Small intestine (tissue), 7 donors: ENCODE measurements at regions not wholly inside any gene's neighbourhood (a gene's known extent, or its start where the extent isn't known, plus 50 kb on each side); places are given as distances from the start of the nearest gene placed in this dataset.

Experiments used
- DNase-seq, 2 donors: peaks; one replicate each; pipeline versions ENCODE4 v3.0.0 to v3.0.0-alpha.2; 2013
- FAIRE-seq: peaks from 2 replicates; lab custom pipeline; 2012; peaks lifted over from hg19 to GRCh38; lab: Jason Lieb, UNC
- H3K27ac ChIP-seq, 3 donors: one replicate each; pipeline ENCODE4 v1.5.1; 2013; ENCODE audit warnings: low read length in 2 of 3, mild to moderate bottlenecking in 2 of 3, control low read depth in 1 of 3, inconsistent platforms in 1 of 3, low read depth in 1 of 3, moderate library complexity in 1 of 3
- H3K27me3 ChIP-seq, 3 donors: one replicate each; pipeline ENCODE4 v1.6.1; 2013; ENCODE audit warnings: low read length in 3 of 3, inconsistent platforms in 1 of 3; ENCODE audit not compliant: control insufficient read depth in 3 of 3, insufficient read depth in 3 of 3
- H3K36me3 ChIP-seq, 3 donors: one replicate each; pipeline ENCODE4 v1.6.1; 2013; ENCODE audit warnings: low read length in 3 of 3, inconsistent platforms in 1 of 3, low read depth in 1 of 3, mild to moderate bottlenecking in 1 of 3, moderate library complexity in 1 of 3; ENCODE audit not compliant: control insufficient read depth in 3 of 3, insufficient read depth in 2 of 3
- H3K4me1 ChIP-seq, 3 donors: one replicate each; pipeline ENCODE4 v1.6.1; 2013; ENCODE audit warnings: low read length in 2 of 3, inconsistent platforms in 1 of 3, low read depth in 1 of 3, mild to moderate bottlenecking in 1 of 3, moderate library complexity in 1 of 3; ENCODE audit not compliant: control insufficient read depth in 3 of 3, insufficient read depth in 2 of 3
- H3K4me3 ChIP-seq, 3 donors: one replicate each; pipeline ENCODE4 v1.5.1; 2013; ENCODE audit warnings: low read length in 3 of 3, control low read depth in 1 of 3, inconsistent platforms in 1 of 3, low read depth in 1 of 3, mild to moderate bottlenecking in 1 of 3, moderate library complexity in 1 of 3
- H3K9me3 ChIP-seq, 2 donors: one replicate each; pipeline ENCODE4 v1.6.1; 2013; ENCODE audit warnings: low read depth in 1 of 2, low read length in 1 of 2; ENCODE audit not compliant: control insufficient read depth in 2 of 2, insufficient read depth in 1 of 2
- WGBS, 3 donors: extraction: QIAGEN DNeasy Blood & Tissue Kit; methylation state at CpG; one replicate each; pipeline ENCODE4 v1.1.7; 2013; 5-methylcytosine and 5-hydroxymethylcytosine counted together
- donor health status: healthy with polysubstance abuse.
- donor health status: control.
- donor health status: control.
- donor health status: Bipolar disorder and iron deficiency.
- donor health status: healthy.

- Histone ChIP-seq H3K27ac (no peak overlapping the region), H3K9me3 (no peaks in the 10 kb centered on the region), H3K4me1 (no peaks in the 10 kb centered on the region), H3K4me3 (no peak overlapping the region), H3K27me3 (no peaks in the 10 kb centered on the region), H3K36me3 (no peaks in the 10 kb centered on the region)
- 91 to 100% (median 93%) methylated on average over 1 of the region's 1 CpG for WGBS, 3 donors
- no peak for DNase-seq
- FAIRE-seq = no peak
These were observed 142.6 kb downstream of the OR2K2 start for GRCh38 chr9:111187376-111187775.

GRCh38 chr9:111186021-111186530 lies 143.9 kb downstream of the OR2K2 start:
- Histone ChIP-seq H3K4me1 (no peaks in the 10 kb centered on the region), H3K27me3 (no peaks in the 10 kb centered on the region), H3K27ac (no peak overlapping the region), H3K4me3 (no peak overlapping the region), H3K36me3 (no peaks in the 10 kb centered on the region), H3K9me3 (no peaks in the 10 kb centered on the region)
- FAIRE-seq (no peak), DNase-seq (no peak)
- WGBS, 3 donors = 77 to 91% (median 84%) methylated on average over 1 of the region's 1 CpG

DNA sequence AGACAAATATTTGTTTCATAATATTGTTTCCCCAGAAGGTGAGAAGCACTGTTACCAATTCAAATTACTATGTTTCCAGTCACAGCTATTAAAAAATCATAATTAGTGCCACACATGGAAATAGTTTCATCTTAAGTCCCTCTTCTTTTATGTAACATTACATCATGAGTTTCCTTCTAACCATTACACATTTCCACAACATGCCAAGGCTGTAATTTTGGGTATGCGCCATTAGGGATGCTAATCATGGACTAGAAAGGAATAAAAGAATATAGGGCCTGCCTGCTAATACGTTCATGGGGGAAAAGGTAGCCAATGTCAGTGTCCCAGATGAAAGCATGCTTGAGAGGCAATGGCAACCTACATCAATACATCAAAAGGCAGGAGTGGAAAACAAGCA lies 142.5 kb upstream of the LPAR1 start:
- FAIRE-seq (no peak), DNase-seq (no peak)
- 73 to 83% (median 78%) methylated on average over 2 of the region's 2 CpGs for WGBS, 3 donors
- no peaks in the 10 kb centered on the region for H3K27me3 ChIP-seq
- no peak overlapping the region for H3K4me3 ChIP-seq
- no peak overlapping the region for H3K27ac ChIP-seq
- H3K4me1 ChIP-seq = no peaks in the 10 kb centered on the region
- H3K9me3 ChIP-seq = no peaks in the 10 kb centered on the region
- H3K36me3 ChIP-seq = no peaks in the 10 kb centered on the region

DNA sequence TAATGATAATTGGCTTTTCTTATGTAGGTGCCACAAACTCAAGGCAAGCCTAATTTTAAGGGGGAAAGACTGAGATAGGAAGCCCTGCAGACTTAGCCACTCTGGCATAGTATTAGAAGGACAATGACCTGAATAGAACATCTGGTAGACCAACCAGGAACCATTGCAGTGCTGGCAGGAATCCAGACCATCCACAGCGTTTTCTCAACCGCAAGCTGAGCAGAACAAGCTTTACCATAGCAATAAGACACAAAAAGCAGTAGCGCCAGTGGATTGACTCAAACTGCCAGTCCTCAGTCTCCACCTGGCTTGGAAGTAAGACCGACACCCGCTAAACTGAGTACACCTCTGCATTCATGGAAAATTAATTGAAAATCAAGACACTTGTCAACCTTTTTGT lies 141.3 kb upstream of the LPAR1 start:
- FAIRE-seq (no peak), DNase-seq (no peak)
- 55 to 74% (median 68%) methylated on average over 5 of the region's 5 CpGs for WGBS, 3 donors
- Histone ChIP-seq H3K4me1 (no peaks in the 10 kb centered on the region), H3K9me3 (no peaks in the 10 kb centered on the region), H3K36me3 (no peaks in the 10 kb centered on the region), H3K4me3 (no peak overlapping the region), H3K27ac (no peak overlapping the region), H3K27me3 (no peaks in the 10 kb centered on the region)

DNA sequence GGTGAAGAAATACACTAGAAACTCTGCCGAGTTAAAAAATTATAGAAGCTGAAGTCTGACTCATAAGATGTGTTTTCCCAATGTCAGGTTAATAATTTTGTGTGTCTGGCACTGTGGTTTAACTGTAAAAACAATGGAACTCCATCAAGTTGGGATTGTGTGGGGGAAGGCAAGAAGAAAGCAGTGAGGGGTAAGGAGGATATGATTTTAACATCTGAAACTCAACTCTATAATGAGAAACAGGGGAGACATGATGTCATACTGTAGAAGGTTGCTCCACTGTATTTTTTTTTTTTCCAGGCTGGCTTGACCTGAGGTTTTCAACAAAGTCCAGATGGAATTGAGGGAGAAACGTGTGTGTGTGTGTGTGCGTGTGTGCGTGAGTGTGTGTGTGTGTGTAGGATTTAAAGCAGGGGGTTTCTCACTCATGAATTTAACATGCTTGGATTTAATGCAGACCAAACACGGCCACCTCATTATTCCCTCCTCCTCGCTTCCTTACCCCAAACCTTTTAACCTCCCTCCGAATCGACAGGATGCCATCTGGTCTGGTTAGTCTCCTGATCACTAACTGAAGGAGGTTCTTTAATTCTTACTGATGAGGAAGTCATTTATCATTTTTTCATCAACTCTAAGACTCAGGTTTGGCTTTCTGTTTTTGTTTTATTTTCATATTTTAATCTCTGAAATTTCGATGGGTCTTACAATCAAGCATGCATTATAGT lies 140.2 kb upstream of the LPAR1 start:
- WGBS, 3 donors = 59 to 75% (median 65%) methylated on average over 9 of the region's 9 CpGs
- DNase-seq (no peak), FAIRE-seq (no peak)

GRCh38 chr9:111176511-111176910 lies 138.2 kb upstream of the LPAR1 start:
- Histone ChIP-seq H3K27me3 (no peaks in the 10 kb centered on the region), H3K36me3 (no peaks in the 10 kb centered on the region), H3K4me3 (no peak overlapping the region), H3K9me3 (no peaks in the 10 kb centered on the region), H3K27ac (no peak overlapping the region), H3K4me1 (no peaks in the 10 kb centered on the region)
- 69 to 88% (median 84%) methylated on average over 6 of the region's 6 CpGs for WGBS, 3 donors
- FAIRE-seq (no peak), DNase-seq (no peak)

More for the DNA sequence above, 140.2 kb upstream of the LPAR1 start:
- Histone ChIP-seq H3K9me3 (no peaks in the 10 kb centered on the region), H3K36me3 (no peaks in the 10 kb centered on the region), H3K27ac (no peak overlapping the region), H3K4me3 (no peak overlapping the region), H3K4me1 (no peaks in the 10 kb centered on the region), H3K27me3 (no peaks in the 10 kb centered on the region)

GRCh38 chr9:111175350-111175749 lies 137.1 kb upstream of the LPAR1 start:
- DNase-seq = no peak

DNA sequence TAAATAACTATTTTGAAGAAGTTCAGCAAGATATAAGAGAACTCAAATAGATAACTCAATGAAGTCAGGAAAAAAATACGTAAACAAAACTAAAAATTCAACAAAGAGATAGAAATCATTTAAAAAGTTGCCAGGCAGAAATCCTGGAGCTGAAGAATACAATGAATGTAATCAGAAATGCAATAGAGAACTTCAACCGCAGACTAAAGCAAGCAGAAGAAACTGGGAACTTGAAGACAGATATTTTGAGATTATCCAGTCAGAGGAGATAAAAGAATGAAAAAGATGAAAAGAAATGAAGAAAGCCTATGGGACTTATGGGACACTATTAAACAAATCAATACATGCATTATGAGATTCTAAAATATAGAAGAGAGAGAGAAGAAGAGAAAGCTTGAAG lies 129.1 kb upstream of the LPAR1 start:
- H3K36me3 ChIP-seq = no peaks in the 10 kb centered on the region
- no peaks in the 10 kb centered on the region for H3K4me1 ChIP-seq
- H3K9me3 ChIP-seq = peaks cover 1 to 9% of the 10 kb centered on the region in 2 donors
- DNase-seq = no peak
- 91 to 95% (median 93%) methylated on average over 2 of the region's 2 CpGs for WGBS, 3 donors
- FAIRE-seq = no peak
- H3K4me3 ChIP-seq = no peak overlapping the region
- H3K27ac ChIP-seq = no peak overlapping the region
- peaks cover 0 to 2% (median 0%) of the 10 kb centered on the region in 3 donors for H3K27me3 ChIP-seq

More at GRCh38 chr9:111175350-111175749, 137.1 kb upstream of the LPAR1 start:
- Histone ChIP-seq H3K9me3 (no peaks in the 10 kb centered on the region), H3K27me3 (no peaks in the 10 kb centered on the region), H3K27ac (no peak overlapping the region), H3K36me3 (no peaks in the 10 kb centered on the region), H3K4me3 (no peak overlapping the region), H3K4me1 (no peaks in the 10 kb centered on the region)
- FAIRE-seq = no peak
